H1 (cell line): ENCODE measurements at regions not wholly inside any gene's neighbourhood (a gene's known extent, or its start where the extent isn't known, plus 50 kb on each side); places are given as distances from the start of the nearest gene placed in this dataset.
"Not testable (repeated sequence)": the region's sequence is repeated elsewhere in the genome, so short reads cannot be mapped to it uniquely, and the experiment has no call there.

Experiments used
- CTCF ChIA-PET: fragments of 300-600 bp; sonication (Branson Sonifier 250); formaldehyde crosslinking; loops from one replicate; lab custom pipeline; 2021; ENCODE audit not compliant: partially characterized antibody; lab: Charles Lee
- POLR2A ChIA-PET: fragments of 300-600 bp; sonication (Branson Sonifier 250); formaldehyde crosslinking; loops from one replicate; lab custom pipeline; 2021; ENCODE audit warnings: inconsistent platforms; ENCODE audit not compliant: partially characterized antibody; lab: Charles Lee
- DNase-seq, 2 experiments: peaks; one replicate each; pipeline versions ENCODE4 v3.0.0 to v3.0.0-alpha.2; 2010 to 2022; ENCODE audit warnings: low spot score in 2 of 2, low read depth in 1 of 2, mixed read lengths in 1 of 2
- FAIRE-seq: peaks from 2 replicates; lab custom pipeline; 2011; peaks lifted over from hg19 to GRCh38; lab: Jason Lieb, UNC
- H2AFZ ChIP-seq: 2 replicates; pipeline ENCODE4 v1.8.1; 2012; ENCODE audit warnings: low read length, inconsistent platforms
- H2AK5ac ChIP-seq: 2 replicates; pipeline ENCODE4 v1.6.1; 2013; ENCODE audit warnings: low read depth, low read length
- H2BK120ac ChIP-seq: replicated peaks from 2 replicates; pipeline ENCODE3; 2013; ENCODE audit warnings: low read depth, low read length, inconsistent platforms
- H2BK12ac ChIP-seq: 2 replicates; pipeline ENCODE4 v1.6.1; 2013; ENCODE audit warnings: low read depth, low read length
- H2BK15ac ChIP-seq: 2 replicates; pipeline ENCODE4 v1.6.1; 2013; ENCODE audit warnings: low read length
- H2BK20ac ChIP-seq: 2 replicates; pipeline ENCODE4 v1.6.1; 2013; ENCODE audit warnings: low read length
- H2BK5ac ChIP-seq: 2 replicates; pipeline ENCODE4 v1.6.1; 2013; ENCODE audit warnings: low read depth, low read length
- H3K14ac ChIP-seq: 2 replicates; pipeline ENCODE4 v1.6.1; 2013; ENCODE audit warnings: inconsistent platforms; ENCODE audit not compliant: insufficient read length
- H3K18ac ChIP-seq: 2 replicates; pipeline ENCODE4 v1.6.1; 2013; ENCODE audit warnings: low read length; ENCODE audit errors: extremely low read depth
- H3K23ac ChIP-seq: 2 replicates; pipeline ENCODE4 v1.6.1; 2013; ENCODE audit warnings: inconsistent platforms; ENCODE audit not compliant: insufficient read length
- H3K23me2 ChIP-seq: 2 replicates; pipeline ENCODE4 v1.6.1; 2013; ENCODE audit warnings: low read depth, low read length
- H3K27ac ChIP-seq: 2 replicates; pipeline ENCODE4 v1.6.1; 2011; ENCODE audit warnings: low read depth, low read length, inconsistent platforms
- H3K27me3 ChIP-seq, 4 experiments: replicated peaks in 1 of 4; 1 replicate in 1 of 4; 2 replicates in 3 of 4; pipeline versions ENCODE4 v1.6.1 to v1.8.1; 2011 to 2013; ENCODE audit warnings: low read length in 3 of 4, mild to moderate bottlenecking in 3 of 4, inconsistent platforms in 2 of 4, mixed read lengths in 2 of 4, moderate library complexity in 1 of 4; ENCODE audit not compliant: control insufficient read depth in 3 of 4, insufficient read depth in 3 of 4; ENCODE audit errors: extremely low read depth in 1 of 4
- H3K36me3 ChIP-seq, 4 experiments: 2 replicates each; pipeline versions ENCODE4 v1.6.1 to v1.8.1; 2011 to 2013; ENCODE audit warnings: mild to moderate bottlenecking in 4 of 4, low read length in 3 of 4, moderate library complexity in 2 of 4, control low read depth in 1 of 4, inconsistent platforms in 1 of 4; ENCODE audit not compliant: insufficient read depth in 4 of 4, control insufficient read depth in 2 of 4
- H3K4ac ChIP-seq: replicated peaks from 2 replicates; pipeline ENCODE3; 2013; ENCODE audit warnings: low read length, low read depth, mixed read lengths, inconsistent platforms; ENCODE audit not compliant: insufficient read length
- H3K4me1 ChIP-seq, 4 experiments: replicated peaks in 1 of 4; 1 replicate in 1 of 4; 2 replicates in 3 of 4; pipeline versions ENCODE4 v1.6.1 to v1.8.1; 2011 to 2013; ENCODE audit warnings: low read length in 3 of 4, inconsistent platforms in 2 of 4, mixed read lengths in 1 of 4; ENCODE audit not compliant: insufficient read depth in 4 of 4, control insufficient read depth in 3 of 4
- H3K4me2 ChIP-seq, 2 experiments: 2 replicates each; pipeline versions ENCODE4 v1.6.1 to v1.8.1; 2011 to 2013; ENCODE audit warnings: low read depth in 2 of 2, low read length in 2 of 2, control low read depth in 1 of 2, inconsistent platforms in 1 of 2, mild to moderate bottlenecking in 1 of 2; ENCODE audit not compliant: insufficient read depth in 1 of 2
- H3K4me3 ChIP-seq, 4 experiments: fragments of 200-600, 300-600 bp in 1 of 4; sonication (generic), shearing (Covaris generic), sonication (Bioruptor Twin) in 1 of 4; 2 replicates each; pipeline versions ENCODE4 v1.5.1 to v1.8.1; 2011 to 2016; ENCODE audit warnings: low read length in 4 of 4, low read depth in 3 of 4, control low read depth in 2 of 4, inconsistent platforms in 2 of 4, mild to moderate bottlenecking in 2 of 4, mixed read lengths in 1 of 4, moderate library complexity in 1 of 4; ENCODE audit not compliant: insufficient read depth in 2 of 4; ENCODE audit errors: extremely low read depth in 1 of 4
- H3K56ac ChIP-seq: replicated peaks from 2 replicates; pipeline ENCODE3; 2013; ENCODE audit warnings: low read depth, mild to moderate bottlenecking, mixed read lengths, low read length, inconsistent platforms; ENCODE audit not compliant: insufficient read length
- H3K79me1 ChIP-seq: 2 replicates; pipeline ENCODE4 v1.6.1; 2013; ENCODE audit warnings: low read depth, low read length, control low read depth
- H3K79me2 ChIP-seq, 2 experiments: 2 replicates each; pipeline versions ENCODE4 v1.6.1 to v1.8.1; 2012 to 2013; ENCODE audit warnings: low read length in 2 of 2, mild to moderate bottlenecking in 2 of 2, inconsistent platforms in 1 of 2; ENCODE audit not compliant: insufficient read depth in 2 of 2, control insufficient read depth in 1 of 2
- H3K9ac ChIP-seq, 4 experiments: replicated peaks in 1 of 4; 1 replicate in 1 of 4; 2 replicates in 3 of 4; pipeline versions ENCODE4 v1.6.1 to v1.8.1; 2011 to 2013; ENCODE audit warnings: low read depth in 3 of 4, low read length in 3 of 4, control low read depth in 2 of 4, mild to moderate bottlenecking in 2 of 4, moderate library complexity in 2 of 4, inconsistent platforms in 1 of 4; ENCODE audit errors: extremely low read depth in 1 of 4
- H3K9me3 ChIP-seq, 2 experiments: 2 replicates each; pipeline versions ENCODE4 v1.6.1 to v1.8.1; 2012 to 2013; ENCODE audit warnings: mild to moderate bottlenecking in 2 of 2, moderate library complexity in 2 of 2, control low read depth in 1 of 2, inconsistent platforms in 1 of 2, low read depth in 1 of 2, low read length in 1 of 2, mixed read lengths in 1 of 2; ENCODE audit not compliant: insufficient read depth in 2 of 2
- H4K20me1 ChIP-seq, 2 experiments: replicated peaks in 1 of 2; 2 replicates each; pipeline versions ENCODE3 to v1.8.1; 2011 to 2013; ENCODE audit warnings: inconsistent platforms in 2 of 2, low read length in 2 of 2, mild to moderate bottlenecking in 1 of 2; ENCODE audit not compliant: insufficient read depth in 2 of 2, control insufficient read depth in 1 of 2
- H4K5ac ChIP-seq: 2 replicates; pipeline ENCODE4 v1.6.1; 2013; ENCODE audit warnings: low read length, low read depth, mixed read lengths, inconsistent platforms; ENCODE audit not compliant: insufficient read length
- H4K8ac ChIP-seq: 2 replicates; pipeline ENCODE4 v1.8.0; 2013; ENCODE audit warnings: mild to moderate bottlenecking, moderate library complexity, low read length, inconsistent platforms; ENCODE audit not compliant: insufficient read depth; ENCODE audit errors: extremely low read depth
- H4K91ac ChIP-seq: replicated peaks from 2 replicates; pipeline ENCODE3; 2013; ENCODE audit warnings: low read length, mixed read lengths, inconsistent platforms; ENCODE audit not compliant: insufficient read length
- RAD21 ChIP-seq, 2 experiments: IDR thresholded peaks in 1 of 2; conservative IDR thresholded peaks in 1 of 2; 2 replicates each; pipeline ENCODE4 v1.6.1; 2011; ENCODE audit warnings: low read depth in 2 of 2, low read length in 2 of 2, improper control_type of control experiment in 1 of 2, inconsistent platforms in 1 of 2, mild to moderate bottlenecking in 1 of 2, moderate library complexity in 1 of 2
- WGBS, 2 experiments: shearing (Covaris generic) in 1 of 2; methylation state at CpG; one replicate each; pipeline versions ENCODE4 v1.1.6 to v1.1.7; 2013 to 2015; ENCODE audit warnings: low lambda C conversion rate in 2 of 2, mixed read lengths in 2 of 2, inconsistent platforms in 1 of 2, low coverage in 1 of 2, missing lambda C conversion rate in 1 of 2; ENCODE audit not compliant: insufficient replicate concordance in 2 of 2, insufficient coverage in 1 of 2, insufficient read length in 1 of 2; ENCODE audit errors: extremely low coverage in 1 of 2, missing lambda C conversion rate in 1 of 2; 5-methylcytosine and 5-hydroxymethylcytosine counted together
- TF ChIP-seq, protein P1 (sequence below), 3 experiments: IDR thresholded peaks; 1 replicate in 2 of 3; 2 replicates in 1 of 3; pipeline versions ENCODE4 v1.5.1 to v1.6.1; 2011; ENCODE audit warnings: low read length in 3 of 3, mild to moderate bottlenecking in 3 of 3, inconsistent platforms in 2 of 3, low read depth in 1 of 3, moderate library complexity in 1 of 3; ENCODE audit not compliant: insufficient read depth in 1 of 3; ENCODE audit errors: control extremely low read depth in 1 of 3

DNA sequence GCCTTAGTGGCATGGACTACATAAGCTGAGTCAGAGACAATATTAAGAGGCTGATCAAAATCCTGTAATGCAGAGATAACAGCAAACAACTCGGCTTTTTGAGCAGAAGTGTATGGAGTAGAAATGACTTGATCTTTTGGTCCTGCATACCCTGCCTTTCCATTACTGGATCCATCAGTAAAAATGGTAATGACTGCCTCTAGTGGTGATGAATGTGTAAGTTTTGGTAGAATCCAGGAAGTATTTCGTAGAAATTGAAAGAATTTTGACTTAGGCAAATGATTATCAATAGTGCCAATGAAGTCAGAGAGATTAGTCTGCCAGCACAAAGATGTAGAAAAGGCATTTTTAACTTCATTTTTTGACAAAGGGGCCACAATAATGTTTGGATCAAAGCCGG, 146.4 kb upstream of the API5 start:
- not testable (repeated sequence) for H4K91ac ChIP-seq, H4K8ac ChIP-seq, H2BK5ac ChIP-seq
- TF ChIP-seq, protein P1, sequence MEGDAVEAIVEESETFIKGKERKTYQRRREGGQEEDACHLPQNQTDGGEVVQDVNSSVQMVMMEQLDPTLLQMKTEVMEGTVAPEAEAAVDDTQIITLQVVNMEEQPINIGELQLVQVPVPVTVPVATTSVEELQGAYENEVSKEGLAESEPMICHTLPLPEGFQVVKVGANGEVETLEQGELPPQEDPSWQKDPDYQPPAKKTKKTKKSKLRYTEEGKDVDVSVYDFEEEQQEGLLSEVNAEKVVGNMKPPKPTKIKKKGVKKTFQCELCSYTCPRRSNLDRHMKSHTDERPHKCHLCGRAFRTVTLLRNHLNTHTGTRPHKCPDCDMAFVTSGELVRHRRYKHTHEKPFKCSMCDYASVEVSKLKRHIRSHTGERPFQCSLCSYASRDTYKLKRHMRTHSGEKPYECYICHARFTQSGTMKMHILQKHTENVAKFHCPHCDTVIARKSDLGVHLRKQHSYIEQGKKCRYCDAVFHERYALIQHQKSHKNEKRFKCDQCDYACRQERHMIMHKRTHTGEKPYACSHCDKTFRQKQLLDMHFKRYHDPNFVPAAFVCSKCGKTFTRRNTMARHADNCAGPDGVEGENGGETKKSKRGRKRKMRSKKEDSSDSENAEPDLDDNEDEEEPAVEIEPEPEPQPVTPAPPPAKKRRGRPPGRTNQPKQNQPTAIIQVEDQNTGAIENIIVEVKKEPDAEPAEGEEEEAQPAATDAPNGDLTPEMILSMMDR (IDR thresholded peaks at IDR 0.05; ENCODE audit: control extremely low read depth in 1 of 3, insufficient read depth in 1 of 3, low read depth in 1 of 3, low read length in 3 of 3): peak in 1 of 3 experiments; percentile 32; a peak in 2 of 4 replicates
- TF ChIP-seq RAD21 (IDR thresholded peaks at IDR 0.05 in 1 of 2, conservative IDR thresholded peaks at IDR 0.05 in 1 of 2; ENCODE audit: low read depth in 2 of 2, low read length in 2 of 2): peak; percentile 36 to 42
- TF ChIP-seq, all 59 proteins: peak for 2; not testable (repeated sequence) for 57
- H3K9ac ChIP-seq, H3K56ac ChIP-seq, H3K4ac ChIP-seq, H3K18ac ChIP-seq, H3K14ac ChIP-seq, H3K4me3 ChIP-seq, H3K27ac ChIP-seq, POLR2A ChIA-PET, H2BK12ac ChIP-seq, H3K4me1 ChIP-seq, H3K27me3 ChIP-seq, H4K5ac ChIP-seq, H4K20me1 ChIP-seq, H3K23ac ChIP-seq, H2BK15ac ChIP-seq, H3K4me2 ChIP-seq, H3K36me3 ChIP-seq, H3K79me2 ChIP-seq, H3K23me2 ChIP-seq, H3K79me1 ChIP-seq, H2AK5ac ChIP-seq, H2BK120ac ChIP-seq, DNase-seq, H2BK20ac ChIP-seq, H2AFZ ChIP-seq: not testable (repeated sequence)
- H3K9me3 ChIP-seq: peaks cover 9 to 16% of the 10 kb centered on the region in 2 experiments; a peak in 1 of 4 replicates
- FAIRE-seq: peak; percentile 24
- CTCF ChIA-PET: interaction anchor here (0.9 to 2.4 kb wide), 4 partner anchors 11 to 117 kb away, joined by 3 to 6 read pairs (median 4); no protein-coding TSS in a partner anchor
- WGBS, 2 experiments: 81% methylated on average over 3 of the region's 3 CpGs; no CpG with 5 or more reads in 1 of the 2 experiments
